HT-29 (cell line): ENCODE measurements at regions not wholly inside any gene's neighbourhood (a gene's known extent, or its start where the extent isn't known, plus 50 kb on each side); places are given as distances from the start of the nearest gene placed in this dataset.
A peak's percentile ranks its signal among the peaks of the same experiment; 100 is the strongest.

ENCODE experiments used
- DNase-seq: peaks from one replicate; pipeline ENCODE4 v3.0.0-alpha.2; 2015; ENCODE audit warnings: low spot score

- DNase-seq = peak; percentile 1
Measured at GRCh38 chr2:60295636-60295962, 257.9 kb downstream of the BCL11A start.

- no peak for DNase-seq
Measured at GRCh38 chr2:60294901-60295635, 258.4 kb downstream of the BCL11A start.

DNA sequence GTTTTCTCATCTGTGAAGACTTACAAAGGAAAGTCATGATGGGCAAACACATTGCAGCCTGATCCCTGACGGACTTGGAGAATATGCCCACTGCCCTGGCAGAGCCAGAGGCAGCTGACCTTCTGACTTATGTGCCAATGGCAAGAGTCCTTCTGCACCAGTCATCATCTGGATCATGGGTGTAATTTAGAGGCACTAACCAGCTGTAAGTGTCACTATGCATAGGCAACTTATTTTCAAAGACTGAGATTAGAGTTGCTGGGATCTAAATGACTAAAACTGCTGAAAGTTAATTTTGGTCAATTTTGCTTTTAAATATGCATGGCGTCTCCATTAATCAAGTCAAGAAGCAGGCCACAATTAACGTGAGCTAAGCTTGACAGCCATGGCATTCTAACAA is 261.2 kb downstream of the BCL11A start:
- DNase-seq = no peak

DNA sequence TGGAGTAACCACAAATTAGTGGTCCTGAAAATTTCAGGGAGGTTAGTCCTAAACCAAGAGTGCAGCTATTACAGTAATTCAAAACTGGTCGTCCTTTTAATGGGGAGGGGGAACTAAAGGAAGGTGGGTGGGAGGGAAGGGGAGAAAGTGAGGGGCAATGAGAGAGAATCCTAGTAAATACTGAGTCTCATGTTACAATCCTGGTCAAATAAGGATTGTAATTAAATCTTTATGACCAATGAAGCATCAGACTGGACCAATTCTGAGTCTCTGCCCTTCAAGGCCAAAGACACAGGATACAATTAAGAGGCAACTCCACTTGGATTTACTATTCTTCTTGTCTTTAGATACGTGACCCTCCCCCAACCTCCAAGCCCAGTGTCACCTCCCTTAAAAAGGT is 262.9 kb downstream of the BCL11A start:
- DNase-seq = no peak

DNA sequence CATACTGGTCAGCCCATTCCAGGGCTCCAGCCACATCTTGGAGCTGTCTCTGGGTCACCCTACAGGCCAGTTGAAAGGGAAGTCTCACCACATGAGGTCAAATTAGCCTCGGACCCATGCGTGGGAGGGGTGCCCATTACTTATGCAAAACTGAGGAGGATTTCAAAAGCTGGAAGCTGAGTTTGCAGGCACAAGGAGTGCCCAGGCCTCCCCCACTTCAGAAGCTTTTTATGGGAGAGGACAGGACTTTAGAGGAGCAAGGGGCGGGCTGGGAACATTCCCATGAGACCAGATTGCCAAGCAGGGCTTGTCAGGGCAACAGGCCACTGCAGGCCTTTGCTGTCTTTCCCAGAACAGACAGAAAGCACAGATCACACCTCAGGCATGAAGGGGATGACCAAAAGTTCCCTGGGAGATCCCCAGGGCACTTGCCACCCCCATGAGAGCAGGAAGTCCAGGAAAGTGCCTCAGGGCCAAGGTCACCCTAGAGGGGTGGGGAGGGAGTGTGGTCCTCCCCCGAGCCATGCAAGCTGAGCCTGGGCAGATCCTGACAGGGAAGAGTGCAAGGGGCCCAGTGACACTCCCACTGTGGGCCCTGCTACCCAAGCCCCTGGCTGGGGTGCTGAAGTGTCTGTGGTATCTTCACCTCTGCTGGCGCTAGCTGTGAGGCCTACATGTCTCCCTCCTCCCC is 267.7 kb downstream of the BCL11A start:
- DNase-seq = no peak

DNA sequence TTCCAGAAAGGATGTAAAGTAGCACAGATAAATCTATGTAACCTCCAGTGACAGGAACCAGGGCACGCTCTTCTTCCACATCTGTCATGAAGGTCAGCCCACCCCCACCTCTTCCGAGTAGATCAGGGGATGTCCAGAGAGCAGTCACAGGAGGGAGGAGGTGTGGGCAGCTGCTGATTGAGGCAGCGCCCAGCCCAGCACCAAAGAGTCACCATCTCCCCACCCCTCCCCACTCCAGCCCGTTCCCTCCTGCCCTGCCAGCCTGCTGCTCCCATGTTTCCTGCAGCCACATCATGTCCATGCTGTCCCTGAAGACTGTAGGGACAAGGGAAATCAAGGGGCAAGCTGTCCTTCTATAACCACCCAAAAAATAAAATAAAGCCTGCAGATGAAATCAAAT is 269.8 kb downstream of the BCL11A start:
- DNase-seq = no peak

GRCh38 chr2:60282886-60283285 is 270.6 kb downstream of the BCL11A start:
- DNase-seq = no peak

DNA sequence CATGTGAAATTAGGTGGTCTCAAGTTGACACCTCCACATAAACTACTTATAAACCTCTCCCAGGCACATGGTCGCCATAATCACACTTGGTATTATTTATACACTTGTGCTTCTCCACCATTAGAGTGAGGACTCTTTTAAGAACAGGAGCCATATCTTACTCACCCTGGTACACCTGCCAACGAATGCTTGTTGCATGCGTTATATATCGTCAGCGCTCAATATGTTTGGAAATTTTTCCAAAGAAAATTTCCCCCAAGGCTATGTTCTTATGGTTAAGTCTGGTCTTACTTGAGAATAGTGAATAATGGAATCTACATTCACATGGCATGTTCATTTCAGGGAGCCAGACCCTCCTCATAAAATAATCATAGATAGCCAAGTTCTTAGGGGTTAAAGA is 271.7 kb downstream of the BCL11A start:
- DNase-seq = no peak

GRCh38 chr2:60280238-60280637 is 273.2 kb downstream of the BCL11A start:
- DNase-seq = no peak

- DNase-seq = no peak
Measured at GRCh38 chr2:60278906-60279305, 274.5 kb downstream of the BCL11A start.

GRCh38 chr2:60275958-60276357 is 277.5 kb downstream of the BCL11A start:
- no peak for DNase-seq

DNA sequence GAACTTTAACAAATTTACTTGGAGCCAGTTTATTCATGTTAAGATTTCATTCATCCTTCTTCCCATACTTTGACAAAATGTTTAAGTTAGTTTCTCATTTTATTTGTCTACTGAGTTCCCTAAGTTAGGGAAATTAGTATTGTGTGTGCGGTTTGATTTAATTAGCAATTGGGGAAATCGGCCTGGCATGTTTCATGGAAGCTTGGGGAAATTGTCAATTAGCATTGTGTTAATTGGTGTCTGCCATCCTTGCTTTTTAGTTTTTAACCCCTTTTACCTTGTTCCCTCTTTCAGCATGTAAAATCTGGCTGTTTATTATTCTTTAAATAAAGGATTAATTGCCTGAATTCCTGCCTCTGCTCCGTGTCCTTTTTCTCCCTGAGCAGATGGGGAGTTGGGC is 279.6 kb downstream of the BCL11A start:
- no peak for DNase-seq

GRCh38 chr2:60271713-60272112 is 281.7 kb downstream of the BCL11A start:
- no peak for DNase-seq

DNA sequence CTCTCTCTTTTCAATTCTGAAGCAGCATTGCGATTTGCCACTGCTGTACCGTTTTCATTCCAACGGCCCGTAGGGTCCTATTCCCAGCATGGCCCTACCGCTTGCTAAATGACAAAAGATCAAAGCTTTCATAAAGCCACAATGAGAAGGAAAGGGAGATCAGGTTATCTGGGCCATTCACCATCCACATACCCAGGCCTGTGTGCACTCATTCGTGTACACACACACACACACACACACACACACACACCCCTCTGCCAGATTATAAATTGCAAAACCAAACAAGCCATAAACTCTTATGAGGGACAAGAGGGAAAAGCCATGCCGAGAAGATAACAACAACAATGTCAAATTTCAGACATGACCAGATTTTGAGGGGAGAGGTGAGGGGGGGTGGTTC is 282.3 kb downstream of the BCL11A start:
- DNase-seq = no peak

GRCh38 chr2:60268661-60269060 is 284.8 kb downstream of the BCL11A start:
- no peak for DNase-seq

- DNase-seq = no peak
Measured at GRCh38 chr2:60268032-60268431, 285.4 kb downstream of the BCL11A start.

DNA sequence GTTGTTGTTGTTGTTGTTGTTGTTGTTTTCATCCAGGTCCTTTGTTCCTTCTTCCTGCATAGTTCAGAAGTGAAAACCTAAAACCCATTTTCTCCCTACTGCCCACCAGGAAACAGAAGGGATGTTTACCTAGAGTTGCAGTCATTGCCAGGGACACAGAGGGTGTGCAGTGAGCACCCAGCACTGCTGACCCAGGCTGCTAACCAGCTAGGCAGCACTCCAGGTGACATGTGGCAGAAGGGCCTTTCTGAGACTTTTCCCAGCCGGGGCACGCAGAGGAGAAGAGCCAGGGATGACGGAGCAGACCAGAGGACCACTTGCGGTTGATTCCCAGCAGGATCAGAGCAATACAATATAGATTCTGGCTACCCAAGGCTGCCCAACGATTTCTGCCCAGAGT is 286.3 kb downstream of the BCL11A start:
- DNase-seq = no peak

DNA sequence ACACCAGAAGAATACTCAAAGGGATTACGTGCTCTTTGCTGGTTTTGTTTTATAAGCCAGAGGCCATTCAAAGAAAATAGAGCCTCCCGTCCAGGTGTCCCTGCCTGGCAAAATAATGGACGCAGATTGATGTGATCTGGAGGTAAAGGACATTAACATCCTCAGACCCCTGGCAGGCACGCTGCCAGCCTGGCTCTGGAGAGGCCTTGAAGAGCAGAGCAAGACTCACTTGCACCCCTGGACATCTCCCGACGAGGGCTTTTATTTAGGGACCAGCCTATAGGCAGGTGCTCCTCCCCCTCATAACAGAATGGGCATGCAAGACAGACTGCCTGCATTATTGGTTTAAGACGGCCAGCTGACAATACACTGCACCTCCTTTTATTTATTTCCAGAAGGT is 291.3 kb downstream of the BCL11A start:
- no peak for DNase-seq

DNA sequence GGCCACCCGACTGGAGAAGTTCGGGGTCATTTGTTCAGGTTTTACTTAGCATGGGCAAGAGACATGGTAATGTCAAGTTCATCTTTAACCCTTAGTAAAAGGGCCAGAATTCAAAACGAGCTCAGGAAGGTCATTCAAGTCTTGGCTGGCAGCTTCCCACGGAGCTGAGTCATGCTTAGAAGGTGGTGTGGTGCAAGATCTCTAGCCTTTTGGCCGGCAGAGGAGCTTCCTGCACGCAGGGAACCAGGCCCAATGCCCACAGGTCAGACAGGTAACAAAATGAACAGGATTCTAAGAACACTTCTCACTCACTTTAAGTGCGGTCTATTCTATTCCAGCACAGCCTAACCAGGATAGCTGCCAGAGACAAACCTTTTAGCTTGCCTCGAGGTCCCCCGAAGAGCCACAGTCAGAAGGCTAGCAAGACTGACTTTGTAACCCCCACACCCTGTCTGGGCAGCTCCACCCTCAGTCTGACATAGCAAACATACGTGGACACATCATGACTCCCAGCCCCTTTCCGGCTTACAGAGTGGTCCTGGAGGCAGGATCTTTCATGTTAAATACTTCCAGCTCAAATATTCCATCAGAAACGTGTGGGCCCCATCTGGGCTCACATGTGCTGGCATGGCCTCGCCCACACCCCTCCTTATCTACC is 292.7 kb downstream of the BCL11A start:
- peak; percentile 40 for DNase-seq

DNA sequence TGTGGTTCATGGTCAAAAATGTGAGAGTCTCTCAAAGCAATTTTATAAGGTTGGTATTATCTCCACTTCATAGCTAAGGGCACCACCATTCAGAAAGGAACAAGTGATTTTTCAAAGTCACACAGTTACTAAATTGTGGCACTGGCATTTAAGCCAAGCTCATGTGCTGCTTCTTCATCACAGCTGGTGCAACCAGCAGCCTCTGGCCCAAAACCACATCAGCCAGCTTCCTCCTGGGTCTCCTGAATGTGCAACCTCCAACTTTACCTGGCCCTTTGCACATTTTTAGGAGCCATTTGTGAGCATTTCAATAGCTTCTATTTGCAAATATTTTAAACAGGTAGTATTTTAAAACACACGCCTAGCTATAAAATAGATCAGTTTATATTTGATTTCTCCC is 293.7 kb downstream of the BCL11A start:
- DNase-seq = no peak

- DNase-seq = no peak
Measured at GRCh38 chr2:60252581-60253150, 300.8 kb downstream of the BCL11A start.

- no peak for DNase-seq
Measured at GRCh38 chr2:60251247-60251646, 302.2 kb downstream of the BCL11A start.

DNA sequence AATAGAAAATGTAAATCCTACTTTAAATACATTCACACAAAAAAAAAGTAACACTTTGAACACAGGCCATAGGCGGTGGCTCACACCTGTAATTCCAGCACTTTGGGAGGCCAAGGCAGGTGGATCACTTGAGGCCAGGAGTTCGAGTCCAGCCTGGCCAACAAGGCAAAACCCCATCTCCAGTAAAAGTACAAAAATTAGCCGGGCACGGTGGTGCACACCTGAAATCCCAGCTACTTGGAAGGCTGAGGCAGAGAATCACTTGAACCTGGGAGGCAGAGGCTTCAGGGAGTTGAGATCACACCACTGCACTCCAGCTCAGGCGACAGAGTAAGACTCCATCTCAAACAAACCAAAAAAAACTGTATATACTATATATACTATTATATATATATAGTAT is 303.6 kb downstream of the BCL11A start:
- no peak for DNase-seq
